GM23338 (cell line): ENCODE measurements at regions not wholly inside any gene's neighbourhood (a gene's known extent, or its start where the extent isn't known, plus 50 kb on each side); places are given as distances from the start of the nearest gene placed in this dataset.

Experiments used
- ATAC-seq: fragments of 200-7000 bp; cut with Tn5 transposase; 3 replicates; pipeline ENCODE4 v1.9.1; 2020
- DNase-seq: peaks from one replicate; pipeline ENCODE4 v3.0.0-alpha.2; 2015; ENCODE audit warnings: low spot score
- H2AFZ ChIP-seq: fragments of 200-600 bp; sonication (generic); 2 replicates; pipeline ENCODE4 v1.8.0; 2016; ENCODE audit warnings: antibody characterized with exemption, mild to moderate bottlenecking, moderate library complexity
- H3F3A ChIP-seq: fragments of 200-600 bp; sonication (generic); replicated peaks from 2 replicates; pipeline ENCODE4 v1.8.0; 2017; ENCODE audit warnings: antibody characterized with exemption, mixed run types, low read depth
- H3K27ac ChIP-seq: fragments of 200-600 bp; sonication (generic); 2 replicates; pipeline ENCODE4 v1.6.1; 2016; ENCODE audit warnings: low read depth
- H3K27me3 ChIP-seq: fragments of 200-600 bp; sonication (generic); 2 replicates; pipeline ENCODE4 v1.8.0; 2016; ENCODE audit warnings: mild to moderate bottlenecking, mixed run types, moderate library complexity; ENCODE audit not compliant: insufficient read depth
- H3K36me3 ChIP-seq: fragments of 200-600 bp; sonication (generic); 2 replicates; pipeline ENCODE4 v1.8.0; 2016; ENCODE audit warnings: mild to moderate bottlenecking; ENCODE audit not compliant: insufficient read depth
- H3K4me1 ChIP-seq: fragments of 200-600 bp; sonication (generic); 2 replicates; pipeline ENCODE4 v1.8.0; 2016; ENCODE audit warnings: mild to moderate bottlenecking, moderate library complexity; ENCODE audit not compliant: insufficient read depth
- H3K4me2 ChIP-seq: fragments of 200-600 bp; sonication (generic); 2 replicates; pipeline ENCODE4 v1.7.1; 2017; ENCODE audit warnings: mixed run types
- H3K4me3 ChIP-seq: fragments of 200-600 bp; sonication (generic); 2 replicates; pipeline ENCODE4 v1.6.1; 2016; ENCODE audit warnings: mixed run types
- H3K79me2 ChIP-seq: fragments of 200-600 bp; sonication (generic); replicated peaks from 2 replicates; pipeline ENCODE4 v1.8.0; 2017; ENCODE audit warnings: mild to moderate bottlenecking; ENCODE audit not compliant: insufficient read depth
- H3K9me2 ChIP-seq: fragments of 200-600 bp; sonication (generic); 2 replicates; pipeline ENCODE4 v1.8.0; 2017; ENCODE audit not compliant: insufficient read depth
- H4K20me1 ChIP-seq: fragments of 200-600 bp; sonication (generic); replicated peaks from 2 replicates; pipeline ENCODE4 v1.8.0; 2017; ENCODE audit warnings: mild to moderate bottlenecking; ENCODE audit not compliant: insufficient read depth
- H3K27ac Mint-ChIP-seq: 2 replicates; pipeline ENCODE4 v1.8.0; 2020; ENCODE audit warnings: inconsistent platforms, mild to moderate bottlenecking, moderate library complexity, mixed read lengths
- H3K27me3 Mint-ChIP-seq: 3 replicates; pipeline ENCODE4 v1.8.0; 2022; ENCODE audit warnings: low read depth, mild to moderate bottlenecking, moderate library complexity, mixed read lengths, inconsistent platforms; ENCODE audit not compliant: insufficient read depth, poor library complexity
- H3K36me3 Mint-ChIP-seq: 3 replicates; pipeline ENCODE4 v1.8.0; 2021; ENCODE audit warnings: low read depth, mild to moderate bottlenecking, inconsistent platforms, moderate library complexity, mixed read lengths
- H3K4me1 Mint-ChIP-seq: 3 replicates; pipeline ENCODE4 v1.8.0; 2020; ENCODE audit warnings: mild to moderate bottlenecking, inconsistent platforms, mixed read lengths
- H3K4me3 Mint-ChIP-seq: 3 replicates; pipeline ENCODE4 v1.8.0; 2021; ENCODE audit warnings: moderate library complexity, mild to moderate bottlenecking, inconsistent platforms, mixed read lengths
- H3K9me3 Mint-ChIP-seq: 3 replicates; pipeline ENCODE4 v1.8.0; 2020; ENCODE audit warnings: moderate library complexity, mild to moderate bottlenecking, inconsistent platforms, mixed read lengths
- CREB1 ChIP-seq: fragments of 250-450 bp; sonication (Bioruptor Pico); IDR thresholded peaks from 2 replicates; pipeline ENCODE4 v1.5.0; 2020; ENCODE audit warnings: low read depth, mild to moderate bottlenecking, moderate library complexity
- CTCF ChIP-seq, 2 experiments: fragments of 200-600 bp in 1 of 2; sonication (generic) in 1 of 2; conservative IDR thresholded peaks; 2 replicates each; pipeline versions ENCODE4 v1.5.1 to v1.6.1; 2016 to 2017; ENCODE audit warnings: antibody characterized with exemption in 2 of 2, low read depth in 2 of 2, mild to moderate bottlenecking in 2 of 2, moderate library complexity in 1 of 2
- ETS1 ChIP-seq: IDR thresholded peaks from 2 replicates; pipeline ENCODE4 v1.6.1; 2016; ENCODE audit warnings: antibody characterized with exemption
- EZH2 ChIP-seq: fragments of 200-600 bp; sonication (generic); IDR thresholded peaks from one replicate; pipeline ENCODE4 v1.8.0; 2017; ENCODE audit warnings: antibody characterized with exemption, mild to moderate bottlenecking, low read depth; ENCODE audit not compliant: unreplicated experiment
- EZH2phosphoT487 ChIP-seq: fragments of 200-600 bp; sonication (generic); IDR thresholded peaks from one replicate; pipeline ENCODE4 v1.8.1; 2018; ENCODE audit warnings: antibody characterized with exemption; ENCODE audit not compliant: unreplicated experiment
- JUNB ChIP-seq: IDR thresholded peaks from one replicate; pipeline ENCODE4 v1.6.1; 2016; ENCODE audit warnings: antibody characterized with exemption; ENCODE audit not compliant: unreplicated experiment
- NANOG ChIP-seq: IDR thresholded peaks from 2 replicates; pipeline ENCODE4 v1.6.1; 2016; ENCODE audit warnings: antibody characterized with exemption, borderline replicate concordance
- POLR2AphosphoS5 ChIP-seq: IDR thresholded peaks from 2 replicates; pipeline ENCODE4 v1.6.1; 2016; ENCODE audit warnings: antibody characterized with exemption, low read depth
- REST ChIP-seq: IDR thresholded peaks from one replicate; pipeline ENCODE4 v1.6.1; 2018; ENCODE audit warnings: antibody characterized with exemption; ENCODE audit not compliant: unreplicated experiment
- STAT1 ChIP-seq: IDR thresholded peaks from one replicate; pipeline ENCODE4 v1.6.1; 2016; ENCODE audit warnings: antibody characterized with exemption; ENCODE audit not compliant: unreplicated experiment
- ZNF114 ChIP-seq: fragments of 250-450 bp; sonication (Bioruptor Pico); IDR thresholded peaks from 2 replicates; pipeline ENCODE4 v1.5.0; 2020; ENCODE audit warnings: mild to moderate bottlenecking, moderate library complexity
- ZNF331 ChIP-seq: fragments of 250-450 bp; sonication (Bioruptor Pico); IDR thresholded peaks from 2 replicates; pipeline ENCODE4 v1.5.0; 2020; ENCODE audit warnings: low read depth, mild to moderate bottlenecking, moderate library complexity
- ZNF462 ChIP-seq: fragments of 250-450 bp; sonication (Bioruptor Pico); IDR thresholded peaks from 2 replicates; pipeline ENCODE4 v1.5.0; 2020; ENCODE audit warnings: mild to moderate bottlenecking, moderate library complexity

GRCh38 chr3:77967621-77968020 lies 927.7 kb downstream of the ROBO2 start:
- Mint-ChIP-seq H3K4me1 (no peaks in the 10 kb centered on the region), H3K36me3 (peaks cover 4% of the 10 kb centered on the region; the same call in 2 of the 3 replicates), H3K9me3 (peaks cover 8% of the 10 kb centered on the region; the same call in 2 of the 3 replicates), H3K4me3 (no peak overlapping the region), H3K27me3 (no peaks in the 10 kb centered on the region), H3K27ac (no peak overlapping the region)
- Histone ChIP-seq H3F3A (no peaks in the 10 kb centered on the region), H3K27ac (no peak overlapping the region), H3K27me3 (no peaks in the 10 kb centered on the region), H3K36me3 (no peaks in the 10 kb centered on the region), H3K4me1 (no peaks in the 10 kb centered on the region), H3K9me2 (no peaks in the 10 kb centered on the region), H2AFZ (no peak overlapping the region), H3K79me2 (no peaks in the 10 kb centered on the region), H4K20me1 (no peaks in the 10 kb centered on the region), H3K4me2 (no peak overlapping the region), H3K4me3 (no peak overlapping the region)
- ATAC-seq (no peak), DNase-seq (no peak)
- no peak for TF ChIP-seq CREB1
- no peak for TF ChIP-seq NANOG
- no peak for TF ChIP-seq EZH2
- TF ChIP-seq ZNF462 (CRISPR knock-in tag) = no peak
- no peak for TF ChIP-seq JUNB
- no peak for TF ChIP-seq POLR2AphosphoS5
- TF ChIP-seq REST = no peak
- no peak for TF ChIP-seq EZH2phosphoT487
- TF ChIP-seq ETS1 = no peak
- no peak for TF ChIP-seq ZNF114
- TF ChIP-seq STAT1 = no peak
- no peak for TF ChIP-seq ZNF331 (CRISPR knock-in tag)
- no peak for TF ChIP-seq CTCF (conservative IDR thresholded peaks at IDR 0.05; ENCODE audit: low read depth in 2 of 2)
